Germinal center (tissue), 1 donor: ENCODE measurements at regions not wholly inside any gene's neighbourhood (a gene's known extent, or its start where the extent isn't known, plus 50 kb on each side); places are given as distances from the start of the nearest gene placed in this dataset.
"Not testable (repeated sequence)": the region's sequence is repeated elsewhere in the genome, so short reads cannot be mapped to it uniquely, and the experiment has no call there.

Experiments
- DNase-seq: peaks from one replicate; pipeline ENCODE4 v3.0.0; 2012; ENCODE audit warnings: mixed read lengths, low spot score

- DNase-seq = no peak
These were observed 969.7 kb upstream of the USP15 start for GRCh38 chr12:61290473-61290872.

DNA sequence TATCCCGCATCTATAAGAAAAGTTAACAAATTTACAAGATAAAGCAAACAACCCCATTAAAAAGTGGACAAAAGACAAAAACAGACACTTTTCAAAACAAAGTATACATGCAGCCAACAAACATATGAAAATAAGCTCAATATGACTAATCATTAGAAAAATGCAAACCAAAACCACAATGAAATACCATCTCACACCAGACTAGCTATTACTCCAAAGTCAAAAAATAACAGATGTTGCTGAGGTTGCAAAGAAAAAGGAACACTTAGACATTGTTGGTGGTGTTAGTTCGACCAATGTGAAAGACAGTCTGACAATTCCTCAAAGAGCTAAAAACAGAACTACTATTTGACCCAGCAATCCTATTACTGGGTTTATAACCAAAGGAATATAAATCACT lies 968.6 kb upstream of the USP15 start:
- DNase-seq = no peak

DNA sequence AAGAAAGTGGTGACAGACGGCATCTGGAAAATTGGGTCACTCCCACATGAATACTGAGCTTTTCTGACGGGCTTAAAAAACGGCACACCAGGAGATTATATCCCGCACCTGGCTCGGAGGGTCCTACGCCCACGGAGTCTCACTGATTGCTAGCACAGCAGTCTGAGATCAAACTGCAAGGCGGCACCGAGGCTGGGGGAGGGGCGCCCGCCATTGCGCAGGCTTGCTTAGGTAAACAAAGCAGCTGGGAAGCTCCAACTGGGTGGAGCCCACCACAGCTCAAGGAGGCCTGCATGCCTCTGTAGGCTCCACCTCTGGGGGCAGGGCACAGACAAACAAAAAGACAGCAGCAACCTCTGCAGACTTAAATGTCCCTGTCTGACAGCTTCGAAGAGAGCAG lies 966.2 kb upstream of the USP15 start:
- not testable (repeated sequence) for DNase-seq

DNA sequence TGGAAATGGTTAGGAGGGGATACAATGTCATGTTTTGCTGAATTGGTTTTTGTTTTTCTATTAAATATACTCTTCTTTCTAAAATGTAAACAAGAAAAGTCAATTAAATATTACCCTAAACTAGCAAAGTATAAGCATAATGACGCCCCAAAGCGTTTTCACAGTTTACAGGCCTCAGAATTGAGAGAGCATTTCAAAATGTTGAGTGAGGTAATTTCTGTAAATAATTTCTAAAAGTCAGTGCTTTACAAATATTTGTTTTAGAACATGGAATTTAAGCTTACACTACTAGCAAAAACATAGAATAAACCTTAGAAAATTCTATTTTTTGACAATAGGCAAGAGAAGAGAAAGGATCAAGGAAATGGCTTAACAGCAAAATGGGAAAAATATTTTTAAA lies 958.4 kb upstream of the USP15 start:
- DNase-seq = no peak

DNA sequence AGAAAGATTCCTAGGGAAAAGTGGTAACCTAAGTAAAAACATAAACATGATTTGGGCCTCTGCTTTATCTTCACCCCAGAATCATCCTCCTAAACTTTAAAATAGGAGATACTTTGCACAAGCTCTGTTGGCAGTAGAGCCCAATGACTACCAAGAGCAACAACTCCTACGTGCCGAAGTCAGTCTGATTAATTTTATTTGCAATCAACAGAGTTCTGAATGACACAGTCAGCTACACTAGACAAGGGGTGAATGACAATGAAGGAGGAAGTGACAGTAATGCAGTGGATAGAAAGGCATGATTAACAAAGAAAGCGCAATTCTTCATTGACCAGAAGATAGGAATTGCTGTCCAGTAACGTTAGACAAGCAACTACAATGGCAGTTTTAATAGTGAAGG lies 957.9 kb upstream of the USP15 start:
- no peak for DNase-seq

- no peak for DNase-seq
These were observed 952.0 kb upstream of the USP15 start for GRCh38 chr12:61308220-61308619.

DNA sequence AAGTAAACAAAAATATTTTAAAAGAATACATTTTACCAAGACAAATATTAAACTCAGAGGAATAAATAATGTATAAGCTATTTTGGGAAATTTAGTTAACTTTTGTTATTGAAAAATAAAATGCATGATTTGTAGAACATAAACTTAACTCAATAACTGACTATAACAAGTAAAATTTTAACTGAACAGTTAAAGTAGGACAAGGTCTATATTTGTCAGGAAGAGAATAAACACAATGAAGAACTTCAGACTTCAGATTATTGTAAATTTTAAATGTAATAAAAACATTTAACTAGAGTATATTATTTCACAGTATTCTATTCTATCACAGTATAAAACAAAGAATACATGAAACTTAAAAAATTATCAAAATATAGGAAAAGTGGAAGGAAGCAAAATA lies 948.8 kb upstream of the USP15 start:
- no peak for DNase-seq

GRCh38 chr12:61348871-61349270 lies 911.3 kb upstream of the USP15 start:
- DNase-seq = no peak

DNA sequence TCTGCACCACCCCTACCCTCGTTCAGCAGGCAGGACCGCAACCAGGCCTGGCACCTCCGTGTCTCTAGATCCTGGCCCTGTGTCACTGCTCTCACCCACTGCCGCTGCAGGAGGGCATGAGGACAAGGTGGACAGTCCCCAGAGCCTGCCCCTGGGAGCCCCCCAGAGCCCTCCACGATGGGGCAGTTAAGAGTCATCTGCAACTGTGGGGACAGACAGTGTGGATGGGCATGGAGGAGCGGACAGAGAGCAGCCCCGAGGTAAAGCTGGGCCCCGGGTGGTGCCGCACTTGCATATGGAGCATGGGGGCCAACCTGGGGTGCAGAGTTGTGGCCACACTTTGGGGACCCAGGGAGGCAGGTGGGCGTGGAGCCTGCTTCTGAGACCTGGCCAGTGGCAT lies 905.1 kb upstream of the USP15 start:
- no peak for DNase-seq

GRCh38 chr12:61356485-61356884 lies 903.7 kb upstream of the USP15 start:
- no peak for DNase-seq

GRCh38 chr12:61357496-61357895 lies 902.7 kb upstream of the USP15 start:
- DNase-seq = no peak

- DNase-seq = no peak
These were observed 898.2 kb upstream of the USP15 start for GRCh38 chr12:61362037-61362436.

GRCh38 chr12:61365001-61365400 lies 895.2 kb upstream of the USP15 start:
- DNase-seq = no peak

DNA sequence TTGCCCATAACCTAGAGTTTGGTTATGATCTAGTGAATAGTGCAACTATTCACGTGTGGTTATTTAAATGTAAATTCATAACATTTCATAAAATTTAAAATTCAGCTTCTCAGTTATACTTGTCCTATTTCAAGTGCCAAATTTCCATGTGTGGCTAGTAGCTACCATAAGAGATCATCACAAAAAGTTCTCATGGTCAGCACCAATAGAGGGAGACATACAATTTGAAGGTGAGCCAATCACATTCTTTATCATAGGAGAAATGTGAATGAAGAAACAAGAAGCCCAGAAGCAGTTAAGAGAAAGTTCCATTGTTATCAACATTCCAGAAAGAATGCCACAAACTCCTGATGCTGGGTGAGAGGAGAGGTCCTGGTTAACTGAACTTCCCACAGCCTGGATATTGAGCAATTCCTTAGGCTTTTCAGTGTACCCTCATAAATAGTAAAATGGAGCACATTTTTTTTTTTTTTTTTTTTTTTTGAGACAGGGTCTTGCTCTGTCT lies 892.9 kb upstream of the USP15 start:
- DNase-seq = no peak

- DNase-seq = no peak
These were observed 890.8 kb upstream of the USP15 start for GRCh38 chr12:61369241-61369910.

DNA sequence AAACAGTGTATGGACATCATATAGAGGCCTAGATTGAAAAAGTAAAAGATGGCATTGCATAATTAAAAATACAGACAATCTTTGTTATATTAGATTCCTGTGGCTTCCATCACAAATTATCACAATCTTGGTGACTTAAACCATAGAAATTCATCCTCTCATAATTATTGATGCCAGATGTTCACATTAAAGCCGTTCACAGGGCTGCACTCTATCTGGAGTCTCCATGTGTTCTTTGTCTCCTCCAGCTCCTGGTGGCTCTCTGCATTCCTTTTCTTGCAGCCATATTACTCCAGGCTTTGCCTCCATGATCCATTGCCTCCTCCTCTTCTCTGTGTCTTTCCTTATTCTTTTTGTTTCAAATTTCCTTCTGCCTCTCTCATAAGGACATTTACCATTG lies 875.7 kb upstream of the USP15 start:
- DNase-seq = no peak

DNA sequence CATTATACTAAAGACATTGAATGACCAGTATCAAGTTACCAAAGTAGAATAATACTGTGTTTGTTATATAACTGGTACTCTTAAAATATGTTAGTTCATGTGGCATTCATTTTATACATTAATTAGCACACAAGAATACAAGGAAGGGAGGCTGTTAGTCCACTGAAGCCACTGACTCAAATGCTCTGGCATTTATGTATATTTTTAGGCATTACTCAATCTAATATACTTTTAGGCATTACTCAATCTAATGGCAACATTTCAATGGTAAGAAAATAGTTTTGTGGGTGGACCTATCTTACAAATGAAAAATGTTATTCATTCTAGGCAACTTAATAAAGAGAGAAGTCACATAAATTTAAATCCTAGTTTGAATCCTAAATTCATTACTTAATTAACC lies 874.4 kb upstream of the USP15 start:
- no peak for DNase-seq

GRCh38 chr12:61397668-61398067 lies 862.5 kb upstream of the USP15 start:
- no peak for DNase-seq

DNA sequence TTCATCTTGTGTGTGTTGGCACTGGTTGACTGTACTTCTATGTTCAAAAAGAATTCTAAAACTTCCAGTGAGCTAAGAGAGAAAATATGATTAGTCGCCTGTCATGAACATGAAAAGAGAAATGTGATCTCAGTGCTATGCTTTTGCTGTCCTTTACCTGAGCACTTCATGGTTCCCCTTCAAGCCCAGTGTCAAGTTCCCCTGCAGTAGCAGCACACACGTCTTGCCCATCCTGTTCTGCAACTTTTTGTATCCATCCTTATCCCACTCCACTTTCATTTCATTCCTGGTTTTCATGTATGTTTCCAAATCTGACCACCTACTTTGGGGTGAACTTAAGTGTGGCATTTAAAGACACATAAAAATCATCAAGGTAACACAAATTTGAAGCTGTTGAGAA lies 848.0 kb upstream of the USP15 start:
- no peak for DNase-seq

GRCh38 chr12:61414470-61414869 lies 845.7 kb upstream of the USP15 start:
- DNase-seq = no peak

DNA sequence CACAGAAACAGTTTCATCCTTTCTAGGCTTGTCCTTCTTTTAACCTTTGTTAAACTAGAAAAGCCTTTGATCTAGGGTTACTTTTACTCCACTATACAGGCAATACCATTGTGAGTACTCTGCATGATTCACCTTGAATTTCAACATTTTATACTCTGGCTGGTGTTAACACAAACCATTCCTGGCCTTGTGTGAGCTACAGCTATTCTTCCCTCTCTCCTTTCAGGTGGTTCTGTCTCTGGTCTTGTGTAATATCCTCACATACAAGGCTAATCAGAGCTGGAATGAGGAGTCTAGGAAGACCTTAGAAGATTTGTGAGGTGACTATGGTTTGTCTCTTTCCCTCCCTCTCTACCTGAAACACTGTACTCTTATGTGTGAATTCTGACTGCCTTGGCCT lies 837.4 kb upstream of the USP15 start:
- DNase-seq = no peak

DNA sequence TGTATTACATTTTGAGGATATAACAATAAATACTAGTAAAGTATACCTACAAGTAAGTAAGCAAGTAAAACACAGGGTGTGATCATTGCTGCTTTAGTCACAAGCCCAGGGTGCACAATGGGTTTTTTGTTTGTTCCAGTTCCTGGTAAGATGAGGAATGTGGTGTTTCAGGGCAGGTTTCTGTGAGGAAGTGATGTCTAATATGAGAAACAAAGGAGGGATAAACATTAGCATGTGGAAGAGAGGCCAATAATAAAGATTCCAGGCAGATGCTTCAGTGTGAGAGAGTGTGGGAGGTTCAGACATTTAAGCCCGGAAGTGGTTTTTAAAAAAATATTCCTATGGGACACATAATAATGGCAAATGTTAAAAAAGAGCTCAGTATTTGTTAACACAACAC lies 808.1 kb upstream of the USP15 start:
- no peak for DNase-seq

GRCh38 chr12:61487728-61488127 lies 772.5 kb upstream of the USP15 start:
- DNase-seq = no peak
